T-helper 2 cell (primary cell): ENCODE measurements at regions not wholly inside any gene's neighbourhood (a gene's known extent, or its start where the extent isn't known, plus 50 kb on each side); places are given as distances from the start of the nearest gene placed in this dataset.

ENCODE experiments used
- DNase-seq, 5 experiments: peaks; one replicate each; pipeline versions ENCODE4 v3.0.0 to v3.0.0-alpha.2; 2012 to 2022

DNA sequence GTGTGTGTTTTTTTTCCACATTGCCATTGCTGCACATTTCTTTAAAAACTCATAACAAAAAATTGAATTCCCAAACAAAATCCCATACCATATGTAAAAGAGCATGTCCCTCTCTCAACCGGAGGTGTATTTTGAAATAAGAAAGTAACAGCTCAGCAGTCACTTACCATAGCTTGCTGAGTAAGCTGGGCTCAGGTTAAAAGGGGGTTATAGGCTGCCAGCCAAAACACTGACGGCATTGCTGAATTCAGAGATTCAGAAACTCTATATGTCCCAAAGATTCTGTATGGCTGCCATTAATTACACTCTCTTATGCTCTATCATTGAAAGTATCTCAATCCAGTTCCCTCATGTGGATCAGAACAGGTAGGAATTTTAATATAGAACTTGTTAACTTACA, 276.0 kb downstream of the FOXG1 start:
- no peak for DNase-seq

DNA sequence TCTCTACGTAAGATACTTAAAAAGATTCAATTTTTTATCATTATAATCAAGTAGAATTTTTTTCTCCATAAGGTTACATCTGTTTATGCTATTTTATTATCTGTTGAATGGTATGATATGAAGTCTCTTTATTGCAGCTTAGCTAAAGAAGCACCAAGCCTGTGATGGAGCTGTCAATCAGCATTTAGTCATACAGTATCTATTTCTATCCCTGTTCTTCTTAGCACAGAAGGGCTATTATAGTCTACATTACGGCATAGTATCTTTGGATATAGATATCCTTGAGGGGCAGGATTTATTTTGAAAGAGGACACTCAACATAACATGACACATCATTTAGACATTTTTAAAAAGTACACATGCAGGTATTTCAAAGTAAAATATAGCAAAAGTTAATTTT, 277.1 kb downstream of the FOXG1 start:
- DNase-seq: no peak

DNA sequence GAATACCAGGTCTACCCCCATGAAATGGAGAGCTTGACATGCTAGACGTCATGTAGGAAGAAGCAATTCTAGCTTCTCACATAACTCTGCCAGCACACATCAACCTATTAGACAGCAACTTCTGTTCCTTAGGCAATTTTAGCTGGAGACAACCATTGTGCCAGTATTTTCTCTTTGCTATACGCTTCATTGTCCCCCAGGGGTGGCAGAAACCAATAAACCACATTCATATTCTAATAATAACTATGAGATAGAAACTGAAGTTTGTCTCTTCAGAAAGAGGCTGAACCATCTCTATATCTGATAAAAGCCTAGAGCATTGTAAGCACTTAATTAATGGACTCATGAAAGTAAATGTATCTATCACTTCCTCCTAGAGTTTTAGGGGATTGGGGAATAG, 278.6 kb downstream of the FOXG1 start:
- DNase-seq: no peak

- no peak for DNase-seq
These were observed 287.5 kb downstream of the FOXG1 start for GRCh38 chr14:29054119-29054518.

- no peak for DNase-seq
These were observed 289.5 kb downstream of the FOXG1 start for GRCh38 chr14:29056041-29056566.

- DNase-seq: no peak
These were observed 295.1 kb downstream of the FOXG1 start for GRCh38 chr14:29061702-29062101.

- DNase-seq: no peak
These were observed 295.9 kb downstream of the FOXG1 start for GRCh38 chr14:29062466-29062865.

DNA sequence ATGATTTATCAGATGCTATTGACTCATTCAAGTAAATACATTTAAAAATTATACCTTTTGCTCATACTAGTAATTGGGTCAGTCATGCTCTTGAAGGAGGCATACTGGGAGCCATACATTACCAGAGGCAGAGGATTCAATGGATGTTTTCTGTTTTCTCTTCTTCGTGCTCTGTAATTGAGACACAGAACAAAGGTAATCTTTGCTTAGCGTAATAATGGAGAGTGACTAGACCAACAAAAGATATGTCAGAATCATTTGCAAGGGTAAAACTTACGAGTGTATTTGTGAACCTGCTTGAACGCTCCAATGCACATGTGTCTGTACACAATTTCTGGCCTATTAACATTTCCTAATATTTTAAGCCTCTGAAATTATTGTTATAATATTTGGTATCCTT, 296.4 kb downstream of the FOXG1 start:
- no peak for DNase-seq

- no peak for DNase-seq
These were observed 297.8 kb downstream of the FOXG1 start for GRCh38 chr14:29064305-29064900.

DNA sequence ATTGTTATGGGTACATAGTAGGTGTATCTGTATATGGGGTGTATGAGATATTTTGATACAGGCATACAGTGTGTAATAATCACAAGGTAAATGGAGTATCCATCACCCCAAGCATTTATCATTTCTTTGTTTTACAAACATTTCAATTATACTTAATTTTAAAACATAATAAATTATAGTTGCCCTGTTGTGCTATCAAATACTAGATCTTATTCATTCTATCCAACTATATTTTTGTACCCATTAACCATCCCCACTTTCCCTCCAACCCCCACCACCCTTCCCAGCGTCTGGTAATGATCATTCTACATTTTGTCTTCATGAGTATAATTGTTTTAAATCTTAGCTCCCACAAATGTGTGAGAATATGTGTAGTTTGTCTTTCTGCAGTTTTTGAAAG, 302.6 kb downstream of the FOXG1 start:
- DNase-seq: no peak

GRCh38 chr14:29075761-29076160, 309.2 kb downstream of the FOXG1 start:
- no peak for DNase-seq

- no peak for DNase-seq
These were observed 311.3 kb downstream of the FOXG1 start for GRCh38 chr14:29077916-29078315.

DNA sequence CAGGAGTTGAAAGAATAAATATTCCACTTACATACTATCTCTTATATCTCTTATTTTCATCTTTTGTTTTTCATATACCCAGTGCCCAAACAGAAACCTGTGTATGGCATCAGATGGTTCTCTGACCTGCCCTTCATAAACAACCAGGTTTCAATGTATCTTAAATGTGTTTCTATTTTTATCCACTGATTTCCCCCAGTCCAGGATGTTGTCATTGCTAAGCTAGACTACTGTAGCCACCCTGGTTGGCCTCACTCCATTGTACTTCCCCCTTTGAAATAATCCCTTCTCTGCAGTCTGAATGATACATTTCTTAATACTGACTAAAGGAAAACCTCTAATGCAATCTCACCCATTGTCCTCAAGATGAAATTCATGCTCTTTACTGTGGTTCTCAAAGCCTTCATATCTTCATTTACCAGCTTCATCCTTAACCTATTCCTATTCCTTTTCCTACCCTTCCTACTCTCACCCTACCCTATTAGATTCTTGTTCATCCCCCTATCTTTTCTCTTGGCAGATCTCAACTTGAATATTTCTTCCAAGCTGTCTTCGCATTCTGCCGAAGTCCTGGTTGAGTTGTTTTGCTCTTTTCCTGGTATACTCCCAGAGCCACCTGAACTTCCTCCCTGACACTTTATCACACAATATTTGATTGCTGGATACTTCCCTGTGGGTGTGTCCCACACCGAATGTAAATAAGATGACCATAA, 312.4 kb downstream of the FOXG1 start:
- no peak for DNase-seq

DNA sequence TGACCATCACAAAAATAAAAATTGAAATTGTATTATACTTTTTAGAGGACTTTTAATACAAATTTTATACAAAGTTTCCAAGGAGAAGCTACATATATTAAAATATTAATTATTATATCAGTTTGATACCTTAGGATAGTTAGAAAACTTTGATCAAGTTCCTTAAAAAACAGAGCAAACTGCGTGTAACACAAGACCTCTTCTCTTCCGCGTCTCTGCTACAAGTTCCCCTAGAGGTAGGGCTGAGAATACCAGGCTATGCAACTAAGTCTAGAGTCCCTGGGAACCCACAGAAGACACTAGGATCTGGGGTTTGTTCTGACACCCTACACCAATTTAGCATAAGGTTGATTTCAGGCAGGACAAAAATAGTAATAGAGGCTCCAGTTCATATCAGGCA, 319.0 kb downstream of the FOXG1 start:
- DNase-seq: no peak

GRCh38 chr14:29089849-29090248, 323.3 kb downstream of the FOXG1 start:
- no peak for DNase-seq

DNA sequence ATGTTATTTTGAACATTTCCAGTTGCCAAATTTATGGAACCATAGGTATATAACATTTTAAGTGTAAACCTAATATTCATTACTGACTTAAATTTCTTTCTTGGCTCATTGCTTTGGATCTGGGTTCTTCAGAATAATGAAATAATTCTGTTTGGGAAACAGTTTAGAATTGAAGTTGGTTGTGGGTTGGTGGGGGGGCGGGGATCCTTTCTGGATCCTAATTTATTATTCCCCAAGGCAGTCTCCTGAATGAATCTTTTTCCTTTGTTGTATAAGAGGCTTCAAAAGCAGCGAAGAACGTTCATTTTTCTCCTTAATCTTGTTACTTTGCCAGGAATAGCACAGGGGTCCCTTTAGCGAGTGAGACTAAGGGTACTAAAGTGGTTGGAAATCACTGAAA, 325.5 kb downstream of the FOXG1 start:
- DNase-seq: no peak

- no peak for DNase-seq
These were observed 330.9 kb downstream of the FOXG1 start for GRCh38 chr14:29097476-29097875.

- DNase-seq: no peak
These were observed 332.1 kb downstream of the FOXG1 start for GRCh38 chr14:29098656-29099055.

DNA sequence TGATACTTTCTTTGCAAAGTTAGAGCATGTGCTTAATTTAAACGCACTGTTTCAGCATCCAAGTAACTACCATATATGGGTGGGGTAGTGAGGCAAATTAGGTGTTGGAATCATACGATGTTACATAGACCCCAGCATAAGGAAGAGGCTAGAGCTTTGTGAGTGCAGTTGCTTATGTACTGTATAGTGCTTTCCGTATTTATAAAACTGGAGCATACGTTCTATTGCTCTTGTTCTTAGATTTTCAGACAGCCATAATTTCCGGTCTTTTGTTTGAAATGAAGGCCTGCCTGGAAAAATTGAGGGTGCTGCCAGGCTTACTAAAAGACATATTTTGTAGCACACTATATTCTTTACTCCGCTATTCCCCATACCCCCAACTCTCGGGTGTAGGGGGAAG, 335.7 kb downstream of the FOXG1 start:
- DNase-seq: no peak

GRCh38 chr14:29102996-29103395, 336.4 kb downstream of the FOXG1 start:
- no peak for DNase-seq

DNA sequence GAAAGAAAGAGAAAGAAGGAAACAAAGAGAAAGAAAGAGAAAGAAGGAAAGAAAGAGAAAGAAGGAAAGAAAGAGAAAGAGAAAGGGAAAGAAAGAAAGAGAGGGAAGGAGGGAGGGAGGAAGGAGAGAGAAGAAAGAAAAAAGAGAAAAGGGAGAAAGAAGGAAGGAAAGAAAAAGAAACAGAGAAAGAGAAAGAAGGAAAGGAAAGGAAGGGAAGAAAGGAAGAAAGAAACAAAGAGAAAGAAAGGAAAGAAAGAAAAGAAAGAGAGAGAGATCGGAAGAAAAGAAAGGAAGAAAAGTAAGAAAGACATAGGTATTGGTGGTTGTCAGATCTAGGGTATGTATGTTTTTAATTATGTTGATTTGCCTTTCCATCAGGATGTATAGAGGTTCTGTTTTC, 342.3 kb downstream of the FOXG1 start:
- no peak for DNase-seq

DNA sequence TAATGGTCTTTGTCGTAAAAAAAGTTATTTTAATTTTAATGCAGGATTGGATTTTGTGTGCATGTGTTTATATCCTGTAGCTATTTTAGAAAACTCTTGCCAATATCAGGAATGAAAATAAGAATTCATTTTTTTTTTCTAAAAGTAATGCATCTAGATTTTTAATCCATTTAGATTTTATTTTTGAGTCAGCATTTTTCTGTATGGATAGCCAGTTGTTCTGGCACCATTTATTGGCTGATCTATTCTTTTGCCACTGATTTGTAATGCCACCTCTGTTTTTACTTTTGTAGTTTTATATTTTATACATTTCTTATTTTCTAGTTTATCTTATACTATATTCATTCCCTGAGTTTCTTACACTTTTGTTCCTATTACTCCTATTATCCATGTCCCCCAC, 343.0 kb downstream of the FOXG1 start:
- DNase-seq: no peak

DNA sequence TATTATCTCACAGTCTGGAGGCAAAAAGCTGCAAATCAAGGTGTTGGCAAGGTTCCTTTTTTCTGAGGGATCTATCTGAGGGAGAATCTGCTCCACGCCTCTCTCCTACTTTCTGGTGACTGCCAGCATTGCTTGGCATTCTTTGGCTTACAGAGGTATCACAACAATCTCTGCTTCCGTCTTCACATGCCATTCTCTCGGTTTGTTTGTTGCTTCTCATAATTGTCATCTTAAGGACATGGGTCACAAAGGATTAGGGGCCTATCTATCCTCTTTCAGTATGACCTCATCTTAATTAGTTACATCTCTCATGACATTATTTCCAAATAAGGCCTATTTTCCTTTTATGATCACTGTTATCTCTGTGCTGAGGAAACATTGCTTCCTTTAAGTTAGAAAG, 345.0 kb downstream of the FOXG1 start:
- no peak for DNase-seq

GRCh38 chr14:29123017-29123416, 356.4 kb downstream of the FOXG1 start:
- no peak for DNase-seq

DNA sequence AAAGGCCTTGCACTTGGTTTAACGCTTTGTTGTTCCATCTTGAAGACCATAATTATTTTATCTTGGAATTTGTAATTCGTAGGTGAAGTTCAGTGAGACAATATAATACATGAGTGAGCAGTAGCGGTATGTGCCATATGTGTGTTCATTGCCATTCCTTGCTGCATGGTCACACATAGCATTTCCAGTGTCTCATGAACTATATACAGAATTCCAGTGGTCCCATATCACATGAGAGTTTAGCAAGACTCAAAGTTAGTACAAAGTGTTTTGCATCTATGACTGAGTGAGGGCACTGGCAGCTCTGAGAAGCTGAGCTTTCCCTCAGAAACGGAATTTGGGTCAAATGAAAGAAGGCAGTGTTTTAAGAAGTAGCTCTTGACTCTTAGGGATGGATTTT, 359.8 kb downstream of the FOXG1 start:
- DNase-seq: no peak
